GM23248 (cell line): ENCODE measurements at regions not wholly inside any gene's neighbourhood (a gene's known extent, or its start where the extent isn't known, plus 50 kb on each side); places are given as distances from the start of the nearest gene placed in this dataset.
"Not testable (repeated sequence)": the region's sequence is repeated elsewhere in the genome, so short reads cannot be mapped to it uniquely, and the experiment has no call there.

Experiments used
- EZH2 ChIP-seq: fragments of 200-600 bp; sonication (generic); IDR thresholded peaks from 2 replicates; pipeline ENCODE4 v1.6.1; 2018; ENCODE audit warnings: antibody characterized with exemption, mild to moderate bottlenecking; ENCODE audit not compliant: insufficient read depth, poor library complexity, severe bottlenecking
- EZH2phosphoT487 ChIP-seq: fragments of 200-600 bp; sonication (generic); IDR thresholded peaks from 2 replicates; pipeline ENCODE4 v1.6.1; 2018; ENCODE audit warnings: antibody characterized with exemption, moderate library complexity, mild to moderate bottlenecking, low read depth; ENCODE audit not compliant: insufficient read depth

DNA sequence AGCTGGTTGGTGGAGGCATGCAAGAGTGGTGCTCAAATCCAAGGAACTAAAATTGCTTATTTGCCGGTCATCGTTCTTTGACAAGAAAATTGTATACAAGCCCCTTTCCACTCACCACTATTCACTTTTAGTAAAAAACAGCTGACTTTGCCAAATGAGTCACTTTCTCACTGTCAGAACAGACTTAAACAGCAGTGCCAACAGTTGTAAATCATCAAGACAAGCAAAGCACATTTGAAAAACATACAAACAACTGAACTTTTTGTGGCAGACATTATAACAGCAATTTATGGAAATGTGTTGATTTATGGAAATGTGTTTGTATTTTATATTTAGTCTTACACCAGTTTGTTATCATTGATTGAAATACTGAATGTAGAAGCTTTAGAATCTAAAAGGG lies 112.8 kb upstream of the SAMD11 start:
- not testable (repeated sequence) for TF ChIP-seq EZH2, EZH2phosphoT487
